DOHH2 (cell line): ENCODE measurements at regions not wholly inside any gene's neighbourhood (a gene's known extent, or its start where the extent isn't known, plus 50 kb on each side); places are given as distances from the start of the nearest gene placed in this dataset.

Experiments used
- H3F3A ChIP-seq: fragments of 200-600 bp; sonication (generic), shearing (Covaris generic); 2 replicates; pipeline ENCODE4 v1.6.0; 2016; ENCODE audit warnings: antibody characterized with exemption, mild to moderate bottlenecking; ENCODE audit not compliant: control insufficient read depth, insufficient read depth
- H3K27ac ChIP-seq: fragments of 200-600 bp; sonication (generic); 2 replicates; pipeline ENCODE4 v1.5.1; 2014; ENCODE audit warnings: low read depth, mild to moderate bottlenecking, low read length, moderate library complexity
- H3K27me3 ChIP-seq: fragments of 200-600 bp; sonication (generic); 2 replicates; pipeline ENCODE4 v1.6.1; 2014; ENCODE audit warnings: mild to moderate bottlenecking, low read length, mixed read lengths; ENCODE audit not compliant: control insufficient read depth
- H3K36me3 ChIP-seq: fragments of 200-600 bp; sonication (generic); 2 replicates; pipeline ENCODE4 v1.6.1; 2014; ENCODE audit warnings: mild to moderate bottlenecking, low read length, moderate library complexity, mixed read lengths; ENCODE audit not compliant: control insufficient read depth
- H3K4me1 ChIP-seq: fragments of 200-600 bp; sonication (generic); 2 replicates; pipeline ENCODE4 v1.6.1; 2014; ENCODE audit warnings: mild to moderate bottlenecking, low read length, mixed read lengths; ENCODE audit not compliant: control insufficient read depth
- H3K4me2 ChIP-seq: fragments of 200-600 bp; sonication (generic); 2 replicates; pipeline ENCODE4 v1.6.0; 2014; ENCODE audit warnings: mild to moderate bottlenecking, low read length, moderate library complexity
- H3K4me3 ChIP-seq: fragments of 200-600 bp; sonication (generic); 2 replicates; pipeline ENCODE4 v1.5.1; 2014; ENCODE audit warnings: mild to moderate bottlenecking, low read length, mixed read lengths
- H3K79me2 ChIP-seq: fragments of 200-600 bp; sonication (generic); 2 replicates; pipeline ENCODE4 v1.6.1; 2014; ENCODE audit warnings: mild to moderate bottlenecking, low read length, mixed read lengths; ENCODE audit not compliant: control insufficient read depth
- H3K9me2 ChIP-seq: fragments of 200-600 bp; sonication (generic); replicated peaks from 2 replicates; pipeline ENCODE4 v1.6.1; 2014; ENCODE audit warnings: mild to moderate bottlenecking, low read length, mixed read lengths; ENCODE audit not compliant: control insufficient read depth
- H3K9me3 ChIP-seq: fragments of 200-600 bp; sonication (generic); 2 replicates; pipeline ENCODE4 v1.6.1; 2014; ENCODE audit warnings: antibody characterized with exemption, low read length, mixed read lengths; ENCODE audit not compliant: control insufficient read depth, insufficient read depth
- H4K20me1 ChIP-seq: fragments of 200-600 bp; sonication (generic); 2 replicates; pipeline ENCODE4 v1.6.0; 2014; ENCODE audit warnings: low read depth, mild to moderate bottlenecking, antibody characterized with exemption, low read length, moderate library complexity; ENCODE audit not compliant: control insufficient read depth, insufficient read depth
- EZH2phosphoT487 ChIP-seq: fragments of 200-600 bp; sonication (generic); IDR thresholded peaks from 2 replicates; pipeline ENCODE4 v1.6.1; 2017; ENCODE audit warnings: borderline replicate concordance, mild to moderate bottlenecking, antibody characterized with exemption, low read length, moderate library complexity, mixed read lengths
- TF ChIP-seq, protein P1 (sequence below): fragments of 200-600 bp; sonication (generic); IDR thresholded peaks from one replicate; pipeline ENCODE4 v1.5.1; 2014; ENCODE audit warnings: antibody characterized with exemption, mild to moderate bottlenecking, low read depth, low read length; ENCODE audit not compliant: poor library complexity, severe bottlenecking

DNA sequence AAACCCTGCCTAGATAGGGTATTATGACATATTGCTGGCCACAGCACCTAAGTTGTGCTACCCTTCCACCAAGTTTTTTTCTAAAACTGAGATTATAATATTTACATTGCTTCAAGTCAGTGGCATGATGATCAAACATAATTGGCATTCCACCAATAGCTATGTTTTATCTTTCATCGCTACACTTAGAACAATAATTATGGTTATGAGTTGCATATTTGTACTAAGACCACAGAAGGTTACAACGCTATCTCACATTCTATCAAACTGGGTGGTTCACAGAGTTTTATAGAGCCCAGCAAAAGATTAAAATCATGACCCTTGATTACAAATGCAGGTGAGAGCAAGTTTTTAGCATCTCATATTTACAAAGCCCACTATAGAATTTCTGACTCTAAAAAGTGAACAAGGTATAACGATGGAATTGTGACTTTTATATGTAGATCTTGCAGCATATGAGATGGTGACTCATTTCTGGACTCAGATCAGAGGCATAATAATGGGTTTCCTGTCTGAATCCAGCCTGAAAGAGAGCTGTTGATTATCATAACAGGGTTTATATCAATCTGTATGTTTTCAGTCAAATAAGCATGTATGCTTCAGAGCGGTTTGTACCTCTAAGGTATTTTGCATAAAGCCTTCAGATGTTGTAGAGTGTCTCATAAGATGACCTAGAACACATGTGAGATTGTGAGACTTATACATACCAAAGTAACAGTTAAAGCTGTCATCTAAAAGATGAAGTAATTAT, 847.2 kb upstream of the TSPY4 start:
- Histone ChIP-seq H4K20me1 (no peaks in the 10 kb centered on the region), H3K9me3 (no peaks in the 10 kb centered on the region)

DNA sequence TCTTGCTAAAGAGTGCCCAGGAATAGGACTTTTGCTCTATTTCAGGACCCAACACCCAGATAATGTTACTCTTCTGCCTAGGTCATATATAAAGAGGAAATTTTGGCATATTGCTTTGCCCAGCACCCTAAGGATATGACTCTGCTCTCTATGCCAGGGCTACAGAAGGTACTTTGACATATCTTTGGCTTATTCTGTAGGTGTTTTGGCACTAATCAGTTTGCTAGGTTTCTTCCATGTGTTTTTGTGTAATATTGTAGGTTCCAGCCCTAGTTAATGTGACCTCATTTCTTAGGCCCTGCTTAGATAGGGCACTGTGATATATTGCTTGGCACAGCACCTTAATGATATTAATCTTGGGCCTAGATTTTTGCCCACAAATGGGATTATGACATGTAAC, 842.9 kb upstream of the TSPY4 start:
- Histone ChIP-seq H3K4me1 (no peaks in the 10 kb centered on the region), H3K4me2 (no peak overlapping the region), H3K4me3 (no peak overlapping the region), H3K36me3 (no peaks in the 10 kb centered on the region), H4K20me1 (no peaks in the 10 kb centered on the region), H3K79me2 (no peaks in the 10 kb centered on the region), H3F3A (no peaks in the 10 kb centered on the region), H3K9me2 (no peaks in the 10 kb centered on the region), H3K27ac (no peak overlapping the region), H3K9me3 (no peaks in the 10 kb centered on the region), H3K27me3 (no peaks in the 10 kb centered on the region)
- TF ChIP-seq, protein P1, sequence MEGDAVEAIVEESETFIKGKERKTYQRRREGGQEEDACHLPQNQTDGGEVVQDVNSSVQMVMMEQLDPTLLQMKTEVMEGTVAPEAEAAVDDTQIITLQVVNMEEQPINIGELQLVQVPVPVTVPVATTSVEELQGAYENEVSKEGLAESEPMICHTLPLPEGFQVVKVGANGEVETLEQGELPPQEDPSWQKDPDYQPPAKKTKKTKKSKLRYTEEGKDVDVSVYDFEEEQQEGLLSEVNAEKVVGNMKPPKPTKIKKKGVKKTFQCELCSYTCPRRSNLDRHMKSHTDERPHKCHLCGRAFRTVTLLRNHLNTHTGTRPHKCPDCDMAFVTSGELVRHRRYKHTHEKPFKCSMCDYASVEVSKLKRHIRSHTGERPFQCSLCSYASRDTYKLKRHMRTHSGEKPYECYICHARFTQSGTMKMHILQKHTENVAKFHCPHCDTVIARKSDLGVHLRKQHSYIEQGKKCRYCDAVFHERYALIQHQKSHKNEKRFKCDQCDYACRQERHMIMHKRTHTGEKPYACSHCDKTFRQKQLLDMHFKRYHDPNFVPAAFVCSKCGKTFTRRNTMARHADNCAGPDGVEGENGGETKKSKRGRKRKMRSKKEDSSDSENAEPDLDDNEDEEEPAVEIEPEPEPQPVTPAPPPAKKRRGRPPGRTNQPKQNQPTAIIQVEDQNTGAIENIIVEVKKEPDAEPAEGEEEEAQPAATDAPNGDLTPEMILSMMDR: no peak
- TF ChIP-seq EZH2phosphoT487: no peak

More for the DNA sequence above, 847.2 kb upstream of the TSPY4 start:
- H3K9me2 ChIP-seq: no peaks in the 10 kb centered on the region
- no peak overlapping the region for H3K4me3 ChIP-seq
- H3F3A ChIP-seq: no peaks in the 10 kb centered on the region
- no peaks in the 10 kb centered on the region for H3K79me2 ChIP-seq
- H3K27ac ChIP-seq: no peak overlapping the region
- no peak for TF ChIP-seq EZH2phosphoT487
- TF ChIP-seq, protein P1: no peak
- H3K36me3 ChIP-seq: no peaks in the 10 kb centered on the region
- H3K4me2 ChIP-seq: no peak overlapping the region
- no peaks in the 10 kb centered on the region for H3K27me3 ChIP-seq
- no peaks in the 10 kb centered on the region for H3K4me1 ChIP-seq

DNA sequence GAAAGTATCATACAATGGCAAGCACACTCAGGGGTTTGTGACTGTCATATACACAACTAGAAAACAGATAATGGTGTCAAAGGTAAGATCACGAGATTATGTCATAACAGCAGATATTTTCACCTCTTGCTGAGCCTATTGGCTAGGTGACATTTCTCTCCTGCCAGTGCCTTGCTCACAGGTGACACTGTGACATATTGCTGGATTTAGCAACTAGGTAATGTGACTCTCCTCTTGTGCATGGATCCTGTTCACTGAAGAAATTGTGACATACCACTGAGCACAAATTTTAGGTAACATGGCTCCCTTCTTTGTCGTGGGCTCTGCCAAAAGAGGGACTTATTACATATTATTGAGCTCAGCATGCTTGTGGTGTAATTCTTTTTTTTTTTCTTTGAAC, 842.0 kb upstream of the TSPY4 start:
- Histone ChIP-seq H3K4me1 (no peaks in the 10 kb centered on the region), H3K9me2 (no peaks in the 10 kb centered on the region), H4K20me1 (no peaks in the 10 kb centered on the region), H3K27ac (no peak overlapping the region), H3K4me3 (no peak overlapping the region), H3K9me3 (no peaks in the 10 kb centered on the region), H3K4me2 (no peak overlapping the region), H3K36me3 (no peaks in the 10 kb centered on the region), H3F3A (no peaks in the 10 kb centered on the region), H3K27me3 (no peaks in the 10 kb centered on the region), H3K79me2 (no peaks in the 10 kb centered on the region)
- TF ChIP-seq EZH2phosphoT487: no peak
- TF ChIP-seq, protein P1: no peak
